NCI-H82 (cell line): ENCODE measurements at regions not wholly inside any gene's neighbourhood (a gene's known extent, or its start where the extent isn't known, plus 50 kb on each side); places are given as distances from the start of the nearest gene placed in this dataset.
A peak's percentile ranks its signal among the peaks of the same experiment; 100 is the strongest.
"Not testable (repeated sequence)": the region's sequence is repeated elsewhere in the genome, so short reads cannot be mapped to it uniquely, and the experiment has no call there.

ENCODE experiments used
- DNase-seq: peaks from one replicate; lab custom pipeline; 2025; lab: John Stamatoyannopoulos, UW

GRCh38 chr20:11511821-11512220 is 405.9 kb upstream of the BTBD3 start:
- DNase-seq, result no peak

- DNase-seq, result not testable (repeated sequence)
Measured at GRCh38 chr20:11513241-11513745, 404.4 kb upstream of the BTBD3 start.

GRCh38 chr20:11516448-11516847 is 401.2 kb upstream of the BTBD3 start:
- no peak for DNase-seq

GRCh38 chr20:11520596-11520995 is 397.1 kb upstream of the BTBD3 start:
- DNase-seq, result no peak

- no peak for DNase-seq
Measured at GRCh38 chr20:11521476-11522365, 396.0 kb upstream of the BTBD3 start.

- no peak for DNase-seq
Measured at GRCh38 chr20:11522366-11522741, 395.3 kb upstream of the BTBD3 start.

GRCh38 chr20:11529047-11529446 is 388.6 kb upstream of the BTBD3 start:
- DNase-seq, result no peak

GRCh38 chr20:11537032-11537431 is 380.7 kb upstream of the BTBD3 start:
- no peak for DNase-seq

- no peak for DNase-seq
Measured at GRCh38 chr20:11539450-11539849, 378.2 kb upstream of the BTBD3 start.

GRCh38 chr20:11540558-11540957 is 377.1 kb upstream of the BTBD3 start:
- DNase-seq, result no peak

- no peak for DNase-seq
Measured at GRCh38 chr20:11542645-11543044, 375.0 kb upstream of the BTBD3 start.

GRCh38 chr20:11544029-11544678 is 373.5 kb upstream of the BTBD3 start:
- DNase-seq, result peak; percentile 79

- peak; percentile 58 for DNase-seq
Measured at GRCh38 chr20:11546939-11547338, 370.8 kb upstream of the BTBD3 start.

GRCh38 chr20:11549172-11550103 is 368.3 kb upstream of the BTBD3 start:
- DNase-seq, result no peak

GRCh38 chr20:11550657-11551338 is 366.9 kb upstream of the BTBD3 start:
- DNase-seq, result no peak

GRCh38 chr20:11551479-11551878 is 366.2 kb upstream of the BTBD3 start:
- no peak for DNase-seq

- DNase-seq, result peak; percentile 58
Measured at GRCh38 chr20:11553603-11554002, 364.1 kb upstream of the BTBD3 start.

- DNase-seq, result no peak
Measured at GRCh38 chr20:11555510-11555909, 362.2 kb upstream of the BTBD3 start.

- DNase-seq, result no peak
Measured at GRCh38 chr20:11556410-11556809, 361.3 kb upstream of the BTBD3 start.

- DNase-seq, result no peak
Measured at GRCh38 chr20:11564491-11564890, 353.2 kb upstream of the BTBD3 start.

- peak; percentile 63 for DNase-seq
Measured at GRCh38 chr20:11569163-11569562, 348.5 kb upstream of the BTBD3 start.

- no peak for DNase-seq
Measured at GRCh38 chr20:11573507-11573906, 344.2 kb upstream of the BTBD3 start.
